ENCODE measurements at regions not wholly inside any gene's neighbourhood (a gene's known extent, or its start where the extent isn't known, plus 50 kb on each side); places are given as distances from the start of the nearest gene placed in this dataset.

DNA sequence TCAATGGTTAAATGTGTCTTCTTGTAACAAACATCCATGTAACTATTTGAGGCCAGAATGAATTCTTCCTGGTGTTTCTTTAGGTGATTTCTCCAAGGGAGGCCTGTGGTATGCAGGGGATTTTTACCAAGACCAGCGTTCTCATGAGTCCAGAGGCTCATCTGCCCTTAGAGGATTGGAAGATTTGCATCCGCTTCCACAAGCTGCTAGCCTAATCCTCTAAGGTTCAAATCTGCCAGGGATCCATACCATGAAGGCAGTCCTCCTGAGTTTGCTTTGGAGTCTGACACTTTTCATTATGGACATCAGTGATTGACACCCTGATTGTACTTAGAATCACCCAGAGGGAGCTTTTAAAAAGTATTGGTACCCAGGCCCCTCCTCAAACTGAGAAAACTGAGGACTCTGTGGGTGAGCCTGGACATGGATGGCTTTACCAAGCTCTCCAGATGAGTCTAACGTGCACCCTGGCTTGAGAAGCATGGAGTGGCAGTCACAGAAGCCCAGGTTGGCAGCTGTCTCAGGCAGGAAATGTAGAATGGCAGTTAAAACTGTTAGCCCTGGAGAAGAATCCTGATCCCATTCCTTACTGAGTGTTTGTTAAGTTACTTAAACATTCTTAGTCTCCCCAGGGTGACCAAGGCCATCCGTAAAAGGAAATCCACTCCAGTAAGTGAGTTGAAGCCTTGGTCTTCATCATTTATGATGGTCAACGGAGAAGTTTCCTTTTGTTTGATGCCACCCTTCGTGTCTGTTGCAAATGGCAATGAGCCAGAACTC lies 95.3 kb upstream of the RMDN2 start:
- DNase-seq (ENCODE audit: extremely low read depth in 1 of 11, low read depth in 9 of 11, low spot score in 4 of 11), result no peak

DNA sequence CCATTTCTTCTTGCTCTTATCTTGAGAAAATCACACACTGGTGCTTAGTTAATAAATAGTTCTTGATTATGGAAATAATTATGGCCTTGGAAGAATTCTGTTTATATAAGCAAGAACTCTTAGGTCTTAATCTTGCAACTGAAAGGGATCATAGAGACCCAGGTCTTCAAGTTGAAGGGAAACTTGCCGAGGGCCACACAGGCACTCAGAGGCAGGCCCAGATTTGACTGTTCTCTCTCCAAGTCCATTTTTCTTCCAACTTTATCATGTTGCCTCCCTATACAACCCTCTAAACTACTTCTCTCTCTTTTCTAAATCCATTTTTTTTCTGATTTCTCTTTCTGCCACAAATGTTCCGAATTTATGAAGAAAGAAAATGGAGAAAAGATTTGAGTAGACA lies 94.5 kb upstream of the RMDN2 start:
- no peak for DNase-seq (ENCODE audit: extremely low read depth in 1 of 11, low read depth in 9 of 11, low spot score in 4 of 11)

GRCh38 chr2:37831081-37831780 lies 93.9 kb upstream of the RMDN2 start:
- DNase-seq (ENCODE audit: extremely low read depth in 1 of 11, low read depth in 9 of 11, low spot score in 4 of 11), result no peak

DNA sequence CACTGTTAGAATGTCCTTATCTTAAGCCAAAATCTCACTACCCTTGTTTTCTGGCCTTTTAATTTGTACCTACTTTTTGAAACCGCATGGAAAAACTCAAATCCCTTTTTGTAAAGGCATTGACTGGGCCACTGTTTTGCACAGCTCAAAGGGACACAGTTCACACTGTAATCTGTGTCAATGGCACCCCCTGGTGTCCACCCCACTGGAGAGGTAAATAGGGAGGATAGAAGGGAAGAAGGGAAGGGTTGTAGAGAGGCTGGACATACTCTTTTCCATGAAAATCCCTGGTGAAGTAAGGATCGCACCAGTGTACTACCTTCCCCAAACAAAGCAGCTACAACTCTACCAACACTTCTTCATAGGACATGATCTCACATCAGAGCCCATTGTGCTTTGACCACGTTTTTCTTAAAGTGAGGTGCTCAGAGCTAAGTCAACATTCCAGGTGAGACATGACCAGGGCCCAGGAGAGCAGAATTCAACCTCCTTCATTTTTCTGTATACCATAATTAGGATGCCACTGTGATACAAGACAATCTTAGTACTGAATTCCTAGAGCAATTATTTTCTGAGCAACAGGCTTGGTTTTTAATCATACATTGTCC lies 92.4 kb upstream of the RMDN2 start:
- DNase-seq (ENCODE audit: extremely low read depth in 1 of 11, low read depth in 9 of 11, low spot score in 4 of 11), result peak in 10 of 11 donors; percentile 61 to 87 (median 75)

- no peak for DNase-seq (ENCODE audit: extremely low read depth in 1 of 11, low read depth in 9 of 11, low spot score in 4 of 11)
Measured at GRCh38 chr2:37833423-37833822, 91.7 kb upstream of the RMDN2 start.

DNA sequence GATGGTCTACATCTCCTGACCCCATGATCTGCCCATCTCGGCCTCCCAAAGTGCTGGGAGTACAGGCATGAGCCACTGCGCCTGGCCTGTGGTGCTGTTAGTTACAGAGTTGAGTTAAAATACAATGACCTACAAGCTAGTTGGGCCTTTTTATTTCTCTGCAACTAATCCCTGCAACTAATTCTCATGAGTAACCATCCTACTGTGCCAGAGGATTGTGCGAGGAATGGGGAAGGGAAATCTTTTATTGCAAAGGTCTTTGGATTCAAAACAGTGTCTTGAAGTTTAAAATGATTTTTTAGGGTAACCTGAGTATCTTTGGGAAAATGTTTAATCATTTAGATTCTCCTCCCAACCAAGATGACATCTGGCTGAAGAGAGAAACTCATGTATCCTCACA lies 88.8 kb upstream of the RMDN2 start:
- no peak for DNase-seq (ENCODE audit: extremely low read depth in 1 of 11, low read depth in 9 of 11, low spot score in 4 of 11)

GRCh38 chr2:37836711-37837110 lies 88.4 kb upstream of the RMDN2 start:
- no peak for DNase-seq (ENCODE audit: extremely low read depth in 1 of 11, low read depth in 9 of 11, low spot score in 4 of 11)

- peak in 9 of 11 donors; percentile 50 to 83 (median 67) for DNase-seq (ENCODE audit: extremely low read depth in 1 of 11, low read depth in 9 of 11, low spot score in 4 of 11)
Measured at GRCh38 chr2:37837628-37838328, 87.3 kb upstream of the RMDN2 start.

GRCh38 chr2:37838541-37839167 lies 86.4 kb upstream of the RMDN2 start:
- no peak for DNase-seq (ENCODE audit: extremely low read depth in 1 of 11, low read depth in 9 of 11, low spot score in 4 of 11)

- DNase-seq (ENCODE audit: extremely low read depth in 1 of 11, low read depth in 9 of 11, low spot score in 4 of 11), result no peak
Measured at GRCh38 chr2:37839991-37840390, 85.1 kb upstream of the RMDN2 start.

- DNase-seq (ENCODE audit: extremely low read depth in 1 of 11, low read depth in 9 of 11, low spot score in 4 of 11), result no peak
Measured at GRCh38 chr2:37842732-37843440, 82.2 kb upstream of the RMDN2 start.

- no peak for DNase-seq (ENCODE audit: extremely low read depth in 1 of 11, low read depth in 9 of 11, low spot score in 4 of 11)
Measured at GRCh38 chr2:37843556-37843955, 81.5 kb upstream of the RMDN2 start.

DNA sequence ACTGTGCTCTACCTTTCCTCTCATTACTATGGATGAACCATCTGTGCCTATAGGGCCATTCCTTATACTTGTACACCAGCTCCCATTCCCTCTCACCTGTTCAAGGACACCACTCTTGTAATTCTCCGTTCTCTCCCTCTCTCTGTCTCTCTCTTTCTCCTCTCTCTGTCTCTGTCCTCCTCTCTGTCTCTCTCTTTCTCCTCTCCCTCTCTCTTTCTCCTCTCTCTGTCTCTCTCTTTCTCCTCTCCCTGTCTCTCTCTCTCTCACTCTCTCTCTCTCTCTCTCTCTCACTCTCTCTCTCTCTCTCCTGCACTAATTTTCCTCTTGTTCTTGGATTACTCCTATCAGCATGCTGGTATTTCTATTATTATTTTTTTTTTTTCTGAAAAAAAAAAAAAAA lies 78.9 kb upstream of the RMDN2 start:
- no peak for DNase-seq (ENCODE audit: extremely low read depth in 1 of 11, low read depth in 9 of 11, low spot score in 4 of 11)

- no peak for DNase-seq (ENCODE audit: extremely low read depth in 1 of 11, low read depth in 9 of 11, low spot score in 4 of 11)
Measured at GRCh38 chr2:37847792-37848191, 77.3 kb upstream of the RMDN2 start.

- no peak for DNase-seq (ENCODE audit: extremely low read depth in 1 of 11, low read depth in 9 of 11, low spot score in 4 of 11)
Measured at GRCh38 chr2:37848451-37848850, 76.6 kb upstream of the RMDN2 start.

DNA sequence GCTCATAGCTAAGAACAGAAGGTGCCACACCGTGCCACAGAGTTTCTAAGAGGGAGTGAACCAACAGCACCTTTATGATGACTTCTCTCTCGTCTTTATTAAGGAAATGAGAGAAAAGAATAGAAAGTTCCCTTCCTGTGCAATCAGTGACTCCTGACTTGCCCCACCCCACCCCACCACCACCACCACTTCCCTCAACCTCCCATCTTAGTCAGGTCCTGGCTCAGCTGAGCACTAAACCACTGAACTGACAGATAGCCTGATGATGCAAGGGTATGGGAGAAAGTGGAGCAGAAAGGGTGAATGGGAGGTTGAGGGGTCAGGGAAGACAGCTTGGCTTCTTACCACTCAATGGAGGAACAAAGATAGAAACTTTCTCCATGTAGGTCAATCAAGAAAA lies 75.2 kb upstream of the RMDN2 start:
- no peak for DNase-seq (ENCODE audit: extremely low read depth in 1 of 11, low read depth in 9 of 11, low spot score in 4 of 11)

DNA sequence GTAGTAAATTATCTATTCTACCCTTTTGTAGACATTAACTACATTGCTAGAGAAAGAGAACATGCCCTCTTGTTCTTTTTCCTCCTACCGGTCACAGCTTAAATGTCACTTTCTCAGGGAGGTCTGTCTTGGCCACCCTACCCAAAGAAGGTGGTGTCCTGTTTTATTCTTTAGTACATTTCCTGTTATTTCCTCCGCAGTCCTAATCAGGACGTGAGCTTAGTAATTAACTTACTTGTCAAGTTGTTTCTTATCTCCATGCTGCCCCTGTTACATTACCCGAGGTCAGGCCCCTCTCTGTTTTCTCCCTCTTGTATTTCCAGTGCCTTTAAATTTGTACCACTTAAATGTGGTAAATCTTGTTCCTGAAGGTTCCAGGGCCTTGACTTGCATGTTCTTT lies 73.7 kb upstream of the RMDN2 start:
- DNase-seq (ENCODE audit: extremely low read depth in 1 of 11, low read depth in 9 of 11, low spot score in 4 of 11), result no peak

DNA sequence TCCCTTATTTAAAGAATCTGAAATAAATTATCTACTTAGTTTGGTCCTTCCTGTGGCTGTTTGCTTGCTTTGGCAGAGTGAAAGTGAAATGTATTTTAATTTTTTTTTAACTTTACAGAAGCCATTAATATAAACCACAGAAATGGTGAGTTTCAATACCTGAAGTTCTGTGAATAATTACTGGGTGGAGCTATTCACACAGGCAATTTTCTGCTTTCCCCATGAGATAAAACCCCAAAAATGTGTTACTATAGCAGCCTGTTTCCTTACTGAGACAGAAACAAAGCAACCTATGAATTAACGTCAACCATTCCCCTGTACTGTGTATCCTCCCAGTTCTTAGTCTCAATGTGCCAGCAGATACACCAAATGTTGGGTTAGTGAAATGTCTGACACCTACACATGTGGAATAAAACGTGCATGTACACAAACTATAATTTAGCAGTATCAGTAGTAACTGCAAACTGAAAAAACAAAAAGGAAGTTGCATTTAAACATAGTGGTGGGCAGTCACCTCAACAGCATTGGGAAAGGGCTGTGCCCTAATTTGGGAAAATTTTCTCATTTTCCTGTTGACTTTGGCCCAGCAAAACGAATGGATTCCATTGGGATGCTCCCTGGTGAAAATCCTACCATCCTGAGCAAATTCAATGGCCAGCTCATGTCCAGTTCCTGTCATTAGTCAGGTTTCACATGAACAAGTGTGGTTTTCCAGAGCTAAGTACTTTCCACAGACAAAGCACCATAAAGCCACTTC lies 73.1 kb upstream of the RMDN2 start:
- DNase-seq (ENCODE audit: extremely low read depth in 1 of 11, low read depth in 9 of 11, low spot score in 4 of 11), result no peak

All from renal cortex interstitium (tissue), 11 donors.